Kidney (tissue), 13 donors: ENCODE measurements at regions not wholly inside any gene's neighbourhood (a gene's known extent, or its start where the extent isn't known, plus 50 kb on each side); places are given as distances from the start of the nearest gene placed in this dataset.

Experiments
- DNase-seq, 5 donors: peaks; one replicate each; pipeline ENCODE4 v3.0.0-alpha.2; 2013 to 2020
- FAIRE-seq: peaks from 2 replicates; lab custom pipeline; 2012; peaks lifted over from hg19 to GRCh38; lab: Jason Lieb, UNC
- H3K27ac ChIP-seq, 2 donors: one replicate each; pipeline ENCODE4 v1.7.0; 2013; ENCODE audit warnings: low read depth in 2 of 2, low read length in 2 of 2, inconsistent platforms in 1 of 2
- H3K27me3 ChIP-seq: one replicate; pipeline ENCODE4 v1.7.1; 2013; ENCODE audit warnings: low read length, inconsistent platforms; ENCODE audit not compliant: control insufficient read depth, insufficient read depth
- H3K36me3 ChIP-seq, 3 donors: one replicate each; pipeline versions ENCODE4 v1.7.0 to v1.7.1; 2013; ENCODE audit warnings: low read length in 3 of 3, control low read depth in 1 of 3, inconsistent platforms in 1 of 3; ENCODE audit not compliant: insufficient read depth in 3 of 3, control insufficient read depth in 2 of 3
- H3K4me1 ChIP-seq, 3 donors: one replicate each; pipeline versions ENCODE4 v1.7.0 to v1.7.1; 2013; ENCODE audit warnings: low read length in 3 of 3, inconsistent platforms in 1 of 3, low read depth in 1 of 3; ENCODE audit not compliant: control insufficient read depth in 2 of 3, insufficient read depth in 2 of 3
- H3K4me3 ChIP-seq, 3 donors: one replicate each; pipeline versions ENCODE4 v1.7.0 to v1.8.1; 2013; ENCODE audit warnings: low read length in 3 of 3, control low read depth in 1 of 3, inconsistent platforms in 1 of 3
- H3K9ac ChIP-seq, 3 donors: one replicate each; pipeline versions ENCODE4 v1.7.0 to v1.7.1; 2013; ENCODE audit warnings: low read length in 3 of 3, control low read depth in 1 of 3, inconsistent platforms in 1 of 3
- H3K9me3 ChIP-seq, 3 donors: one replicate each; pipeline versions ENCODE4 v1.7.0 to v1.7.1; 2013; ENCODE audit warnings: low read length in 3 of 3, control low read depth in 1 of 3, inconsistent platforms in 1 of 3; ENCODE audit not compliant: control insufficient read depth in 2 of 3, insufficient read depth in 1 of 3
- intact Hi-C: fragments of 100-400 bp; cut with DNase I; formaldehyde crosslinking; loops from one replicate; pipeline ENCODE4 v1.11.1; 2022
- TF ChIP-seq, protein P1 (sequence below): IDR thresholded peaks from 3 replicates; pipeline ENCODE4 v1.5.1; 2012; ENCODE audit warnings: mild to moderate bottlenecking, moderate library complexity, borderline replicate concordance; ENCODE audit not compliant: insufficient read depth; ENCODE audit errors: extremely low read depth
- donor health status: control.
- donor health status: control.
- donor health status: control.
- donor health status: control.
- donor health status: control.
- donor health status: DM: yes; HTN: yes; CAD: no.
- donor health status: Normal renal cell carcinoma (clear cell type).

GRCh38 chr1:90246069-90246468 lies 251.2 kb downstream of the ZNF326 start:
- no peaks in the 10 kb centered on the region for H3K36me3 ChIP-seq
- no peak overlapping the region for H3K27ac ChIP-seq
- no peak overlapping the region for H3K4me3 ChIP-seq
- no peaks in the 10 kb centered on the region for H3K9me3 ChIP-seq
- no peak overlapping the region for H3K9ac ChIP-seq
- TF ChIP-seq, protein P1, sequence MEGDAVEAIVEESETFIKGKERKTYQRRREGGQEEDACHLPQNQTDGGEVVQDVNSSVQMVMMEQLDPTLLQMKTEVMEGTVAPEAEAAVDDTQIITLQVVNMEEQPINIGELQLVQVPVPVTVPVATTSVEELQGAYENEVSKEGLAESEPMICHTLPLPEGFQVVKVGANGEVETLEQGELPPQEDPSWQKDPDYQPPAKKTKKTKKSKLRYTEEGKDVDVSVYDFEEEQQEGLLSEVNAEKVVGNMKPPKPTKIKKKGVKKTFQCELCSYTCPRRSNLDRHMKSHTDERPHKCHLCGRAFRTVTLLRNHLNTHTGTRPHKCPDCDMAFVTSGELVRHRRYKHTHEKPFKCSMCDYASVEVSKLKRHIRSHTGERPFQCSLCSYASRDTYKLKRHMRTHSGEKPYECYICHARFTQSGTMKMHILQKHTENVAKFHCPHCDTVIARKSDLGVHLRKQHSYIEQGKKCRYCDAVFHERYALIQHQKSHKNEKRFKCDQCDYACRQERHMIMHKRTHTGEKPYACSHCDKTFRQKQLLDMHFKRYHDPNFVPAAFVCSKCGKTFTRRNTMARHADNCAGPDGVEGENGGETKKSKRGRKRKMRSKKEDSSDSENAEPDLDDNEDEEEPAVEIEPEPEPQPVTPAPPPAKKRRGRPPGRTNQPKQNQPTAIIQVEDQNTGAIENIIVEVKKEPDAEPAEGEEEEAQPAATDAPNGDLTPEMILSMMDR, result no peak
- no peaks in the 10 kb centered on the region for H3K27me3 ChIP-seq
- DNase-seq, result no peak
- no peak for FAIRE-seq
- H3K4me1 ChIP-seq, result no peaks in the 10 kb centered on the region
- intact Hi-C loops, result no loop called here

DNA sequence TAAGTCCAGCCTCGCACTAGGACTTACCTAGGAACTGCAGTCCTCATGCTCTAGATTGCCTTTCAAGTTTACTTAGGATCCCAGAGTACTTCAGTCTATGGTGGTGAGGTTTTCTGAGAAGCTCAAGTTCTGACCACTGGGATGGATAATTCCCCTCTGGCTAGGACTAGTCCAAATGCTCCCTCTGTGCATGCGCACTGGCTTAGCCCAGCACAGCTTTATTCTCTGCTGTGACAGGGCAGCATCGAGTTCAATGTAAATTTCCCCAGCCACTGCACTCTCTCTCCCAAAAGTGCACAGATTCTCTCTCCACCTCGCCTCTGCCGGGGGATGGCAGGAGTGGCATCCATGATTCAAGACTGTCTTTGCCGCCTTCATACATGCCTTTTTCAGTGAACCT lies 241.6 kb downstream of the ZNF326 start:
- no peaks in the 10 kb centered on the region for H3K36me3 ChIP-seq
- H3K27me3 ChIP-seq, result no peaks in the 10 kb centered on the region
- intact Hi-C loops, result no loop called here
- FAIRE-seq (no peak), DNase-seq (no peak)
- TF ChIP-seq, protein P1, result no peak
- no peak overlapping the region for H3K27ac ChIP-seq
- no peaks in the 10 kb centered on the region for H3K4me1 ChIP-seq
- no peak overlapping the region for H3K4me3 ChIP-seq
- H3K9me3 ChIP-seq, result no peaks in the 10 kb centered on the region
- H3K9ac ChIP-seq, result no peak overlapping the region

DNA sequence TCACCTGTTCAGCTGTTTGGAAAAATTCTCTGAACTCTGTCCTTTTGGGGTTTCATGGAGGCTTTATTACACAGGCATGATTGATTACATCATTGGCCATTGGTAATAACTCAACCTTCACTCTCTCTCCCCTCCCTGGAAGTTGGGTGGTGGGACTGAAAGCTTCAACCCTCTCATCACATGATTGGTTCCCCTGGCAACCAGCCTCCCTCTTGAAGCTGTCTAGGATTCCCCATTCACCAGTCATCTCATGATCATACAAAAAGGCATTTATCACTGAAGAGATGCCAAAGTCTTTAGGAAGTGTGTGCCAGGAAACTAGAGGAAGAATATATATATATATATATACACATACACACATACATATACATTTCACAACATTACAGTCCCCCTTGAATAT lies 228.5 kb downstream of the ZNF326 start:
- H3K27me3 ChIP-seq, result no peaks in the 10 kb centered on the region
- no peaks in the 10 kb centered on the region for H3K4me1 ChIP-seq
- no peak for FAIRE-seq
- no peak overlapping the region for H3K27ac ChIP-seq
- TF ChIP-seq, protein P1, result no peak
- H3K9ac ChIP-seq, result no peak overlapping the region
- H3K36me3 ChIP-seq, result no peaks in the 10 kb centered on the region
- no peak for DNase-seq
- no peaks in the 10 kb centered on the region for H3K9me3 ChIP-seq
- no peak overlapping the region for H3K4me3 ChIP-seq
- intact Hi-C loops, result no loop called here

DNA sequence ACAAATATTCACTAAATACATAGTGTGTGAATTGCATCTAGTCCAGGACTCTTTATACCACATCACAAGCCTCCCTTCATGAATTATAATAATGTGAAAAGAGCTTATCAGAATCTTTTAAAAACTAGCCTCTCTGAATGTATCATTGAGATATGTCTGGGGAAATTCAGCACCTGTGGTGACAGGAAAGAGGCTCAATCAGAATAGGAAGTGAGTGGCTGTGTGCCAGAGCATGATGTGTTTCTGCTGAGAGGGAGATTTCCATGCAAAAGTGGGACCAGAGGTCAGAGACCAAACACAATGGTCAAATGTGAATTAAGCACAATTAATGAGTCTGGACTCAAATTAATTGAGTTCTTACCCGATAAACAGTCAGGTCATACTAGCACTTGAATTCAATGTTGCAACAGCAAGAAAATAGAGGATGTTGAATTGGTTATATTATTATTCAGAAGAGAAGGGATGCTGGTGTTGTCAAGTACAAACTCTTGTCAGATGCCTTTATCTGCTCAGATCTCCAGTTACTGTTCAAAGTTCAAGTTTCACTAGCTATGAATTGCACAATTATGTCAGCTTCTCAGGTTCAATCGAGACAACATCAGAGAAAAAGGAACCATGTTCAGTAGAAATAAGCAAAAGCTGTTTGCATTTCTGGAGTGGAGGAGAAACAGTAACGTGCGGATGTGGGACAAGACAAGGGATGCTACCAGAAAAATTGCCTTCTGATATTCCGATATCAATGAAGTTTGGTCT lies 226.2 kb downstream of the ZNF326 start:
- Histone ChIP-seq H3K9ac (no peak overlapping the region), H3K27me3 (no peaks in the 10 kb centered on the region)

More for the DNA sequence above, 226.2 kb downstream of the ZNF326 start:
- H3K4me1 ChIP-seq, result no peaks in the 10 kb centered on the region
- intact Hi-C loops, result no loop called here
- DNase-seq, result no peak
- H3K27ac ChIP-seq, result no peak overlapping the region
- no peak overlapping the region for H3K4me3 ChIP-seq
- no peaks in the 10 kb centered on the region for H3K36me3 ChIP-seq
- TF ChIP-seq, protein P1, result no peak
- H3K9me3 ChIP-seq, result no peaks in the 10 kb centered on the region
- FAIRE-seq, result no peak
